DOHH2 (cell line): ENCODE measurements at regions not wholly inside any gene's neighbourhood (a gene's known extent, or its start where the extent isn't known, plus 50 kb on each side); places are given as distances from the start of the nearest gene placed in this dataset.

Experiments
- H3F3A ChIP-seq: fragments of 200-600 bp; sonication (generic), shearing (Covaris generic); 2 replicates; pipeline ENCODE4 v1.6.0; 2016; ENCODE audit warnings: antibody characterized with exemption, mild to moderate bottlenecking; ENCODE audit not compliant: control insufficient read depth, insufficient read depth
- H3K27ac ChIP-seq: fragments of 200-600 bp; sonication (generic); 2 replicates; pipeline ENCODE4 v1.5.1; 2014; ENCODE audit warnings: low read depth, mild to moderate bottlenecking, low read length, moderate library complexity
- H3K27me3 ChIP-seq: fragments of 200-600 bp; sonication (generic); 2 replicates; pipeline ENCODE4 v1.6.1; 2014; ENCODE audit warnings: mild to moderate bottlenecking, low read length, mixed read lengths; ENCODE audit not compliant: control insufficient read depth
- H3K36me3 ChIP-seq: fragments of 200-600 bp; sonication (generic); 2 replicates; pipeline ENCODE4 v1.6.1; 2014; ENCODE audit warnings: mild to moderate bottlenecking, low read length, moderate library complexity, mixed read lengths; ENCODE audit not compliant: control insufficient read depth
- H3K4me1 ChIP-seq: fragments of 200-600 bp; sonication (generic); 2 replicates; pipeline ENCODE4 v1.6.1; 2014; ENCODE audit warnings: mild to moderate bottlenecking, low read length, mixed read lengths; ENCODE audit not compliant: control insufficient read depth
- H3K4me2 ChIP-seq: fragments of 200-600 bp; sonication (generic); 2 replicates; pipeline ENCODE4 v1.6.0; 2014; ENCODE audit warnings: mild to moderate bottlenecking, low read length, moderate library complexity
- H3K4me3 ChIP-seq: fragments of 200-600 bp; sonication (generic); 2 replicates; pipeline ENCODE4 v1.5.1; 2014; ENCODE audit warnings: mild to moderate bottlenecking, low read length, mixed read lengths
- H3K79me2 ChIP-seq: fragments of 200-600 bp; sonication (generic); 2 replicates; pipeline ENCODE4 v1.6.1; 2014; ENCODE audit warnings: mild to moderate bottlenecking, low read length, mixed read lengths; ENCODE audit not compliant: control insufficient read depth
- H3K9me2 ChIP-seq: fragments of 200-600 bp; sonication (generic); replicated peaks from 2 replicates; pipeline ENCODE4 v1.6.1; 2014; ENCODE audit warnings: mild to moderate bottlenecking, low read length, mixed read lengths; ENCODE audit not compliant: control insufficient read depth
- H3K9me3 ChIP-seq: fragments of 200-600 bp; sonication (generic); 2 replicates; pipeline ENCODE4 v1.6.1; 2014; ENCODE audit warnings: antibody characterized with exemption, low read length, mixed read lengths; ENCODE audit not compliant: control insufficient read depth, insufficient read depth
- H4K20me1 ChIP-seq: fragments of 200-600 bp; sonication (generic); 2 replicates; pipeline ENCODE4 v1.6.0; 2014; ENCODE audit warnings: low read depth, mild to moderate bottlenecking, antibody characterized with exemption, low read length, moderate library complexity; ENCODE audit not compliant: control insufficient read depth, insufficient read depth
- EZH2phosphoT487 ChIP-seq: fragments of 200-600 bp; sonication (generic); IDR thresholded peaks from 2 replicates; pipeline ENCODE4 v1.6.1; 2017; ENCODE audit warnings: borderline replicate concordance, mild to moderate bottlenecking, antibody characterized with exemption, low read length, moderate library complexity, mixed read lengths
- TF ChIP-seq, protein P1 (sequence below): fragments of 200-600 bp; sonication (generic); IDR thresholded peaks from one replicate; pipeline ENCODE4 v1.5.1; 2014; ENCODE audit warnings: antibody characterized with exemption, mild to moderate bottlenecking, low read depth, low read length; ENCODE audit not compliant: poor library complexity, severe bottlenecking

GRCh38 chr9:7509576-7510145 lies 289.9 kb downstream of the DMAC1 start:
- Histone ChIP-seq H3K4me3 (no peak overlapping the region), H3K9me3 (no peaks in the 10 kb centered on the region), H4K20me1 (no peaks in the 10 kb centered on the region), H3K4me2 (no peak overlapping the region), H3F3A (no peaks in the 10 kb centered on the region), H3K36me3 (no peaks in the 10 kb centered on the region), H3K9me2 (no peaks in the 10 kb centered on the region), H3K27ac (no peak overlapping the region), H3K4me1 (no peaks in the 10 kb centered on the region), H3K79me2 (no peaks in the 10 kb centered on the region), H3K27me3 (no peaks in the 10 kb centered on the region)
- TF ChIP-seq, protein P1, sequence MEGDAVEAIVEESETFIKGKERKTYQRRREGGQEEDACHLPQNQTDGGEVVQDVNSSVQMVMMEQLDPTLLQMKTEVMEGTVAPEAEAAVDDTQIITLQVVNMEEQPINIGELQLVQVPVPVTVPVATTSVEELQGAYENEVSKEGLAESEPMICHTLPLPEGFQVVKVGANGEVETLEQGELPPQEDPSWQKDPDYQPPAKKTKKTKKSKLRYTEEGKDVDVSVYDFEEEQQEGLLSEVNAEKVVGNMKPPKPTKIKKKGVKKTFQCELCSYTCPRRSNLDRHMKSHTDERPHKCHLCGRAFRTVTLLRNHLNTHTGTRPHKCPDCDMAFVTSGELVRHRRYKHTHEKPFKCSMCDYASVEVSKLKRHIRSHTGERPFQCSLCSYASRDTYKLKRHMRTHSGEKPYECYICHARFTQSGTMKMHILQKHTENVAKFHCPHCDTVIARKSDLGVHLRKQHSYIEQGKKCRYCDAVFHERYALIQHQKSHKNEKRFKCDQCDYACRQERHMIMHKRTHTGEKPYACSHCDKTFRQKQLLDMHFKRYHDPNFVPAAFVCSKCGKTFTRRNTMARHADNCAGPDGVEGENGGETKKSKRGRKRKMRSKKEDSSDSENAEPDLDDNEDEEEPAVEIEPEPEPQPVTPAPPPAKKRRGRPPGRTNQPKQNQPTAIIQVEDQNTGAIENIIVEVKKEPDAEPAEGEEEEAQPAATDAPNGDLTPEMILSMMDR = no peak
- TF ChIP-seq EZH2phosphoT487 = no peak

DNA sequence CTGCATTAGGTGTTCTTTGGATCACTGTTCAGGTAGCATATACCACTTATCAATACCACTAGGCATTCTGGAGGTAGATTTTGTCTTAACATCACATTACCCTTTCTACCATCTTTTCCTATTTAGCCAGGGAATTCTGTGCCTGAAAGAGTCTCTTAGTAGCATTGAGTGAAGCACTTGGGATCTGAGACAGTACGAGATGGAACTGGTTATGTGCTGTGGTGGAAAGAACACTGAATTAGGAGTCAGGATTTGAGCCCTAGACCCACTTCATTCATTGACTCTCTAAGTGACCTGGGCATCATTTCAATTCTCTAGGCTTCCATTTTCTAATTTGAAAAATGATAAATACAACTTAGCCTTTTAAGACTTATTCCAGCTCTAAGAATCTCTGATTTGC lies 291.1 kb downstream of the DMAC1 start:
- no peaks in the 10 kb centered on the region for H3K9me3 ChIP-seq
- no peaks in the 10 kb centered on the region for H3K79me2 ChIP-seq
- no peak overlapping the region for H3K27ac ChIP-seq
- no peaks in the 10 kb centered on the region for H4K20me1 ChIP-seq
- H3K36me3 ChIP-seq = no peaks in the 10 kb centered on the region
- H3K4me1 ChIP-seq = no peaks in the 10 kb centered on the region
- H3F3A ChIP-seq = no peaks in the 10 kb centered on the region
- H3K27me3 ChIP-seq = no peaks in the 10 kb centered on the region
- H3K9me2 ChIP-seq = no peaks in the 10 kb centered on the region
- H3K4me2 ChIP-seq = no peak overlapping the region
- no peak overlapping the region for H3K4me3 ChIP-seq
- TF ChIP-seq, protein P1 = no peak
- TF ChIP-seq EZH2phosphoT487 = no peak

GRCh38 chr9:7507566-7508270 lies 291.9 kb downstream of the DMAC1 start:
- no peaks in the 10 kb centered on the region for H3K9me3 ChIP-seq
- no peak overlapping the region for H3K27ac ChIP-seq
- no peaks in the 10 kb centered on the region for H3K9me2 ChIP-seq
- no peaks in the 10 kb centered on the region for H3K27me3 ChIP-seq
- H3K4me1 ChIP-seq = no peaks in the 10 kb centered on the region
- no peaks in the 10 kb centered on the region for H3K79me2 ChIP-seq
- no peaks in the 10 kb centered on the region for H3F3A ChIP-seq
- no peak overlapping the region for H3K4me2 ChIP-seq
- TF ChIP-seq, protein P1 = no peak
- TF ChIP-seq EZH2phosphoT487 = no peak
- no peaks in the 10 kb centered on the region for H4K20me1 ChIP-seq
- H3K36me3 ChIP-seq = no peaks in the 10 kb centered on the region
- no peak overlapping the region for H3K4me3 ChIP-seq
